Stomach (tissue), 8 donors: ENCODE measurements at regions not wholly inside any gene's neighbourhood (a gene's known extent, or its start where the extent isn't known, plus 50 kb on each side); places are given as distances from the start of the nearest gene placed in this dataset.
A peak's percentile ranks its signal among the peaks of the same experiment; 100 is the strongest.

Source experiments
- DNase-seq, 2 donors: peaks; one replicate each; pipeline versions ENCODE4 v3.0.0 to v3.0.0-alpha.2; 2013 to 2019
- H3K27ac ChIP-seq, 5 donors: fragments of 200-600 bp in 4 of 5; sonication (generic) in 4 of 5; one replicate each; pipeline ENCODE4 v1.5.1; 2013 to 2019; ENCODE audit warnings: mild to moderate bottlenecking in 1 of 5, moderate library complexity in 1 of 5
- H3K27me3 ChIP-seq, 3 donors: fragments of 200-600 bp; sonication (generic); one replicate each; pipeline ENCODE4 v1.5.1; 2017 to 2019; ENCODE audit warnings: mixed run types in 1 of 3
- H3K36me3 ChIP-seq, 4 donors: fragments of 200-600 bp; sonication (generic); 1 replicate in 3 of 4; 2 replicates in 1 of 4; pipeline ENCODE4 v1.5.1; 2016 to 2019
- H3K4me1 ChIP-seq, 4 donors: fragments of 200-600 bp; sonication (generic); one replicate each; pipeline ENCODE4 v1.5.1; 2016 to 2019
- H3K4me3 ChIP-seq, 4 donors: fragments of 200-600 bp; sonication (generic) in 3 of 4; one replicate each; pipeline ENCODE4 v1.5.1; 2016 to 2019; ENCODE audit warnings: mild to moderate bottlenecking in 1 of 4
- H3K9me3 ChIP-seq, 4 donors: fragments of 200-600 bp; sonication (generic); one replicate each; pipeline ENCODE4 v1.5.1; 2016 to 2019
- CTCF ChIP-seq, 7 experiments: fragments of 450-650 bp in 4 of 7; fragments of 200-600 bp in 3 of 7; sonication (generic) in 3 of 7; IDR thresholded peaks; one replicate each; pipeline ENCODE4 v1.5.1; 2016 to 2019; ENCODE audit warnings: antibody characterized with exemption in 7 of 7, control low read depth in 2 of 7, mild to moderate bottlenecking in 1 of 7
- EP300 ChIP-seq: sonication (generic); formaldehyde crosslinking; IDR thresholded peaks from one replicate; pipeline ENCODE4 v1.6.1; 2017; ENCODE audit warnings: antibody characterized with exemption
- POLR2A ChIP-seq, 4 donors: fragments of 450-650 bp; IDR thresholded peaks; one replicate each; pipeline ENCODE4 v1.6.1; 2016; ENCODE audit warnings: antibody characterized with exemption in 4 of 4, control low read depth in 2 of 4, mild to moderate bottlenecking in 1 of 4, moderate library complexity in 1 of 4
- POLR2AphosphoS5 ChIP-seq, 3 donors: sonication (generic); formaldehyde crosslinking; IDR thresholded peaks; one replicate each; pipeline ENCODE4 v1.6.1; 2016; ENCODE audit warnings: antibody characterized with exemption in 3 of 3
- whole genome bisulfite sequencing, 5 donors: extraction: QIAGEN DNeasy Blood & Tissue Kit in 3 of 5; methylation state at CpG; one replicate each; pipeline versions ENCODE4 v1.1.5 to v1.1.7; 2013 to 2018; 5-methylcytosine and 5-hydroxymethylcytosine counted together
- intact Hi-C: fragments of 100-400 bp; cut with DNase I; formaldehyde crosslinking; loops from one replicate; pipeline ENCODE4 v1.15.1; 2023; ENCODE audit warnings: low total_unique reads
- donor health status: healthy with polysubstance abuse.
- donor health status: Bipolar disorder and iron deficiency.
- donor health status: healthy.

GRCh38 chr6:139644821-139645220 lies 270.4 kb upstream of the CITED2 start:
- TF ChIP-seq POLR2A (IDR thresholded peaks at IDR 0.05) = no peak
- no peak for TF ChIP-seq CTCF (IDR thresholded peaks at IDR 0.05)
- TF ChIP-seq POLR2AphosphoS5 (IDR thresholded peaks at IDR 0.05) = peak in 1 of 3 donors; percentile 15
- Histone ChIP-seq H3K27ac (no peak overlapping the region), H3K9me3 (peaks cover 0 to 4% (median 0%) of the 10 kb centered on the region in 4 donors), H3K4me1 (peaks cover 0 to 24% (median 12%) of the 10 kb centered on the region in 4 donors), H3K4me3 (no peak overlapping the region), H3K36me3 (no peaks in the 10 kb centered on the region), H3K27me3 (no peaks in the 10 kb centered on the region)
- intact Hi-C loops = no loop called here
- 55 to 68% (median 66%) methylated on average over 6 of the region's 6 CpGs for WGBS, 5 donors
- peak in 1 of 2 donors; percentile 77 for DNase-seq

- 55 to 60% (median 55%) methylated on average over 5 of the region's 5 CpGs for WGBS, 5 donors
- no peak for DNase-seq
- TF ChIP-seq CTCF (IDR thresholded peaks at IDR 0.05) = no peak
- Histone ChIP-seq H3K4me3 (no peak overlapping the region), H3K27ac (no peak overlapping the region), H3K9me3 (peaks cover 0 to 4% (median 0%) of the 10 kb centered on the region in 4 donors), H3K36me3 (no peaks in the 10 kb centered on the region), H3K4me1 (peaks cover 0 to 24% (median 12%) of the 10 kb centered on the region in 4 donors), H3K27me3 (no peaks in the 10 kb centered on the region)
- intact Hi-C loops = no loop called here
Measured at GRCh38 chr6:139643986-139644385, 269.5 kb upstream of the CITED2 start.

DNA sequence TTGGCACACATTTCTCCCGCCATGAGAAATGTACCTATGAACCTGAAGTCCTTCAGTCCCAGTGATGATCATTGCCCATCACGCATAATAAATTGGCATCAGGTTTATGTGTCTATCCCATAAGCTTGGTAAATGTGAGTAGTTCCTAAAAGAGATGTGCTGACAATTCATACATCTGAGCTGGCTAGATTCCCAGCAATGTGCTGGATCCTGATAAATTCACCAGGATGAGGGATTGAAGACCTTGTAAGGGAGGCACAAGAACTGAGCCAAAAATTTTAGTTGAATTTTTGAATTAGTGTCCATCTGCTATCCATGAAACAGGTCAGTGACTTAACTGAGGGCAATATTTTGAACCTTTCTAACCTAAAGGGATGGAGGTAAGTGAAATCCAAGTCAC lies 267.9 kb upstream of the CITED2 start:
- no peak overlapping the region for H3K4me3 ChIP-seq
- WGBS, 5 donors = 50 to 77% (median 66%) methylated on average over 2 of the region's 2 CpGs
- peaks cover 0 to 24% (median 12%) of the 10 kb centered on the region in 4 donors for H3K4me1 ChIP-seq
- H3K27me3 ChIP-seq = no peaks in the 10 kb centered on the region
- intact Hi-C loops = no loop called here
- TF ChIP-seq POLR2A (IDR thresholded peaks at IDR 0.05) (no peak), EP300 (no peak), POLR2AphosphoS5 (IDR thresholded peaks at IDR 0.05) (no peak), CTCF (IDR thresholded peaks at IDR 0.05) (no peak)
- H3K27ac ChIP-seq = no peak overlapping the region
- peaks cover 0 to 4% (median 0%) of the 10 kb centered on the region in 4 donors for H3K9me3 ChIP-seq
- DNase-seq = no peak
- no peaks in the 10 kb centered on the region for H3K36me3 ChIP-seq

- no peak overlapping the region for H3K27ac ChIP-seq
- DNase-seq = no peak
- peaks cover 0 to 24% (median 12%) of the 10 kb centered on the region in 4 donors for H3K4me1 ChIP-seq
- H3K27me3 ChIP-seq = no peaks in the 10 kb centered on the region
- no peak overlapping the region for H3K4me3 ChIP-seq
- intact Hi-C loops = no loop called here
- 73 to 88% (median 83%) methylated on average over 3 of the region's 3 CpGs for WGBS, 5 donors
- no peak for TF ChIP-seq POLR2A (IDR thresholded peaks at IDR 0.05)
- no peak for TF ChIP-seq POLR2AphosphoS5 (IDR thresholded peaks at IDR 0.05)
- TF ChIP-seq CTCF (IDR thresholded peaks at IDR 0.05) = no peak
- no peak for TF ChIP-seq EP300
- H3K36me3 ChIP-seq = no peaks in the 10 kb centered on the region
- H3K9me3 ChIP-seq = peaks cover 0 to under 1% (median 0%) of the 10 kb centered on the region in 4 donors
Measured at GRCh38 chr6:139641376-139641775, 266.9 kb upstream of the CITED2 start.
